H1 (cell line): ENCODE measurements at regions not wholly inside any gene's neighbourhood (a gene's known extent, or its start where the extent isn't known, plus 50 kb on each side); places are given as distances from the start of the nearest gene placed in this dataset.

Experiments
- CTCF ChIA-PET: fragments of 300-600 bp; sonication (Branson Sonifier 250); formaldehyde crosslinking; loops from one replicate; lab custom pipeline; 2021; ENCODE audit not compliant: partially characterized antibody; lab: Charles Lee
- POLR2A ChIA-PET: fragments of 300-600 bp; sonication (Branson Sonifier 250); formaldehyde crosslinking; loops from one replicate; lab custom pipeline; 2021; ENCODE audit warnings: inconsistent platforms; ENCODE audit not compliant: partially characterized antibody; lab: Charles Lee
- DNase-seq, 2 experiments: peaks; one replicate each; pipeline versions ENCODE4 v3.0.0 to v3.0.0-alpha.2; 2010 to 2022; ENCODE audit warnings: low spot score in 2 of 2, low read depth in 1 of 2, mixed read lengths in 1 of 2
- FAIRE-seq: peaks from 2 replicates; lab custom pipeline; 2011; peaks lifted over from hg19 to GRCh38; lab: Jason Lieb, UNC
- H2AFZ ChIP-seq: 2 replicates; pipeline ENCODE4 v1.8.1; 2012; ENCODE audit warnings: low read length, inconsistent platforms
- H2AK5ac ChIP-seq: 2 replicates; pipeline ENCODE4 v1.6.1; 2013; ENCODE audit warnings: low read depth, low read length
- H2BK120ac ChIP-seq: replicated peaks from 2 replicates; pipeline ENCODE3; 2013; ENCODE audit warnings: low read depth, low read length, inconsistent platforms
- H2BK12ac ChIP-seq: 2 replicates; pipeline ENCODE4 v1.6.1; 2013; ENCODE audit warnings: low read depth, low read length
- H2BK15ac ChIP-seq: 2 replicates; pipeline ENCODE4 v1.6.1; 2013; ENCODE audit warnings: low read length
- H2BK20ac ChIP-seq: 2 replicates; pipeline ENCODE4 v1.6.1; 2013; ENCODE audit warnings: low read length
- H2BK5ac ChIP-seq: 2 replicates; pipeline ENCODE4 v1.6.1; 2013; ENCODE audit warnings: low read depth, low read length
- H3K14ac ChIP-seq: 2 replicates; pipeline ENCODE4 v1.6.1; 2013; ENCODE audit warnings: inconsistent platforms; ENCODE audit not compliant: insufficient read length
- H3K18ac ChIP-seq: 2 replicates; pipeline ENCODE4 v1.6.1; 2013; ENCODE audit warnings: low read length; ENCODE audit errors: extremely low read depth
- H3K23ac ChIP-seq: 2 replicates; pipeline ENCODE4 v1.6.1; 2013; ENCODE audit warnings: inconsistent platforms; ENCODE audit not compliant: insufficient read length
- H3K23me2 ChIP-seq: 2 replicates; pipeline ENCODE4 v1.6.1; 2013; ENCODE audit warnings: low read depth, low read length
- H3K27ac ChIP-seq: 2 replicates; pipeline ENCODE4 v1.6.1; 2011; ENCODE audit warnings: low read depth, low read length, inconsistent platforms
- H3K27me3 ChIP-seq, 4 experiments: replicated peaks in 1 of 4; 1 replicate in 1 of 4; 2 replicates in 3 of 4; pipeline versions ENCODE4 v1.6.1 to v1.8.1; 2011 to 2013; ENCODE audit warnings: low read length in 3 of 4, mild to moderate bottlenecking in 3 of 4, inconsistent platforms in 2 of 4, mixed read lengths in 2 of 4, moderate library complexity in 1 of 4; ENCODE audit not compliant: control insufficient read depth in 3 of 4, insufficient read depth in 3 of 4; ENCODE audit errors: extremely low read depth in 1 of 4
- H3K36me3 ChIP-seq, 4 experiments: 2 replicates each; pipeline versions ENCODE4 v1.6.1 to v1.8.1; 2011 to 2013; ENCODE audit warnings: mild to moderate bottlenecking in 4 of 4, low read length in 3 of 4, moderate library complexity in 2 of 4, control low read depth in 1 of 4, inconsistent platforms in 1 of 4; ENCODE audit not compliant: insufficient read depth in 4 of 4, control insufficient read depth in 2 of 4
- H3K4ac ChIP-seq: replicated peaks from 2 replicates; pipeline ENCODE3; 2013; ENCODE audit warnings: low read length, low read depth, mixed read lengths, inconsistent platforms; ENCODE audit not compliant: insufficient read length
- H3K4me1 ChIP-seq, 4 experiments: replicated peaks in 1 of 4; 1 replicate in 1 of 4; 2 replicates in 3 of 4; pipeline versions ENCODE4 v1.6.1 to v1.8.1; 2011 to 2013; ENCODE audit warnings: low read length in 3 of 4, inconsistent platforms in 2 of 4, mixed read lengths in 1 of 4; ENCODE audit not compliant: insufficient read depth in 4 of 4, control insufficient read depth in 3 of 4
- H3K4me2 ChIP-seq, 2 experiments: 2 replicates each; pipeline versions ENCODE4 v1.6.1 to v1.8.1; 2011 to 2013; ENCODE audit warnings: low read depth in 2 of 2, low read length in 2 of 2, control low read depth in 1 of 2, inconsistent platforms in 1 of 2, mild to moderate bottlenecking in 1 of 2; ENCODE audit not compliant: insufficient read depth in 1 of 2
- H3K4me3 ChIP-seq, 4 experiments: fragments of 200-600, 300-600 bp in 1 of 4; sonication (generic), shearing (Covaris generic), sonication (Bioruptor Twin) in 1 of 4; 2 replicates each; pipeline versions ENCODE4 v1.5.1 to v1.8.1; 2011 to 2016; ENCODE audit warnings: low read length in 4 of 4, low read depth in 3 of 4, control low read depth in 2 of 4, inconsistent platforms in 2 of 4, mild to moderate bottlenecking in 2 of 4, mixed read lengths in 1 of 4, moderate library complexity in 1 of 4; ENCODE audit not compliant: insufficient read depth in 2 of 4; ENCODE audit errors: extremely low read depth in 1 of 4
- H3K56ac ChIP-seq: replicated peaks from 2 replicates; pipeline ENCODE3; 2013; ENCODE audit warnings: low read depth, mild to moderate bottlenecking, mixed read lengths, low read length, inconsistent platforms; ENCODE audit not compliant: insufficient read length
- H3K79me1 ChIP-seq: 2 replicates; pipeline ENCODE4 v1.6.1; 2013; ENCODE audit warnings: low read depth, low read length, control low read depth
- H3K79me2 ChIP-seq, 2 experiments: 2 replicates each; pipeline versions ENCODE4 v1.6.1 to v1.8.1; 2012 to 2013; ENCODE audit warnings: low read length in 2 of 2, mild to moderate bottlenecking in 2 of 2, inconsistent platforms in 1 of 2; ENCODE audit not compliant: insufficient read depth in 2 of 2, control insufficient read depth in 1 of 2
- H3K9ac ChIP-seq, 4 experiments: replicated peaks in 1 of 4; 1 replicate in 1 of 4; 2 replicates in 3 of 4; pipeline versions ENCODE4 v1.6.1 to v1.8.1; 2011 to 2013; ENCODE audit warnings: low read depth in 3 of 4, low read length in 3 of 4, control low read depth in 2 of 4, mild to moderate bottlenecking in 2 of 4, moderate library complexity in 2 of 4, inconsistent platforms in 1 of 4; ENCODE audit errors: extremely low read depth in 1 of 4
- H3K9me3 ChIP-seq, 2 experiments: 2 replicates each; pipeline versions ENCODE4 v1.6.1 to v1.8.1; 2012 to 2013; ENCODE audit warnings: mild to moderate bottlenecking in 2 of 2, moderate library complexity in 2 of 2, control low read depth in 1 of 2, inconsistent platforms in 1 of 2, low read depth in 1 of 2, low read length in 1 of 2, mixed read lengths in 1 of 2; ENCODE audit not compliant: insufficient read depth in 2 of 2
- H4K20me1 ChIP-seq, 2 experiments: replicated peaks in 1 of 2; 2 replicates each; pipeline versions ENCODE3 to v1.8.1; 2011 to 2013; ENCODE audit warnings: inconsistent platforms in 2 of 2, low read length in 2 of 2, mild to moderate bottlenecking in 1 of 2; ENCODE audit not compliant: insufficient read depth in 2 of 2, control insufficient read depth in 1 of 2
- H4K5ac ChIP-seq: 2 replicates; pipeline ENCODE4 v1.6.1; 2013; ENCODE audit warnings: low read length, low read depth, mixed read lengths, inconsistent platforms; ENCODE audit not compliant: insufficient read length
- H4K8ac ChIP-seq: 2 replicates; pipeline ENCODE4 v1.8.0; 2013; ENCODE audit warnings: mild to moderate bottlenecking, moderate library complexity, low read length, inconsistent platforms; ENCODE audit not compliant: insufficient read depth; ENCODE audit errors: extremely low read depth
- H4K91ac ChIP-seq: replicated peaks from 2 replicates; pipeline ENCODE3; 2013; ENCODE audit warnings: low read length, mixed read lengths, inconsistent platforms; ENCODE audit not compliant: insufficient read length
- CTBP2 ChIP-seq: IDR thresholded peaks from 2 replicates; pipeline ENCODE4 v1.7.0; 2011; ENCODE audit warnings: borderline replicate concordance, mild to moderate bottlenecking, moderate library complexity, mixed read lengths, low read length; ENCODE audit not compliant: insufficient read depth, insufficient read length
- E2F6 ChIP-seq: IDR thresholded peaks from 2 replicates; pipeline ENCODE4 v1.6.1; 2012; ENCODE audit warnings: inconsistent platforms
- RBBP5 ChIP-seq: IDR thresholded peaks from 2 replicates; pipeline ENCODE4 v1.7.1; 2012; ENCODE audit warnings: low read depth, mild to moderate bottlenecking, inconsistent platforms, low read length, moderate library complexity, borderline replicate concordance
- SAP30 ChIP-seq: fragments of 300-600 bp; sonication (generic); IDR thresholded peaks from 2 replicates; pipeline ENCODE4 v1.7.1; 2012; ENCODE audit warnings: low read length, moderate library complexity, mild to moderate bottlenecking, inconsistent platforms; ENCODE audit not compliant: insufficient read depth, insufficient replicate concordance
- SP2 ChIP-seq: IDR thresholded peaks from 2 replicates; pipeline ENCODE4 v1.6.1; 2012; ENCODE audit warnings: mild to moderate bottlenecking, low read length, inconsistent platforms
- SRF ChIP-seq: IDR thresholded peaks from 2 replicates; pipeline ENCODE4 v1.6.1; 2011; ENCODE audit warnings: mild to moderate bottlenecking, low read depth, low read length, moderate library complexity
- TEAD4 ChIP-seq: IDR thresholded peaks from 2 replicates; pipeline ENCODE4 v1.6.1; 2012; ENCODE audit warnings: low read depth, low read length, inconsistent platforms, mixed read lengths
- WGBS, 2 experiments: shearing (Covaris generic) in 1 of 2; methylation state at CpG; one replicate each; pipeline versions ENCODE4 v1.1.6 to v1.1.7; 2013 to 2015; ENCODE audit warnings: low lambda C conversion rate in 2 of 2, mixed read lengths in 2 of 2, inconsistent platforms in 1 of 2, low coverage in 1 of 2, missing lambda C conversion rate in 1 of 2; ENCODE audit not compliant: insufficient replicate concordance in 2 of 2, insufficient coverage in 1 of 2, insufficient read length in 1 of 2; ENCODE audit errors: extremely low coverage in 1 of 2, missing lambda C conversion rate in 1 of 2; 5-methylcytosine and 5-hydroxymethylcytosine counted together

GRCh38 chr3:164791263-164791662 is 287.0 kb downstream of the SI start:
- Histone ChIP-seq H3K4me1 (no peaks in the 10 kb centered on the region), H4K91ac (no peak overlapping the region), H3K27ac (no peak overlapping the region), H3K79me1 (no peaks in the 10 kb centered on the region), H3K18ac (no peak overlapping the region), H3K4me2 (no peak overlapping the region), H3K23me2 (no peaks in the 10 kb centered on the region)
- no peak for FAIRE-seq
- TF ChIP-seq E2F6 (no peak), CTBP2 (no peak), SRF (no peak), RBBP5 (no peak), TEAD4 (no peak), SAP30 (no peak), SP2 (no peak)
- TF ChIP-seq, all 59 proteins: peak for 0
- WGBS, 2 experiments = 95% methylated on average over 4 of the region's 4 CpGs; no CpG with 5 or more reads in 1 of the 2 experiments
- ChIA-PET POLR2A (no interaction called here), CTCF (interaction anchor here (1.1 kb wide), 1 partner anchor 15 kb away, joined by 3 read pairs; no protein-coding TSS in a partner anchor)
- Histone ChIP-seq H3K4ac (no peak overlapping the region), H3K36me3 (no peaks in the 10 kb centered on the region), H4K5ac (no peak overlapping the region), H3K9ac (no peak overlapping the region), H2BK120ac (no peak overlapping the region), H2BK15ac (no peak overlapping the region), H3K23ac (no peak overlapping the region), H3K4me3 (no peak overlapping the region), H2AFZ (no peak overlapping the region), H4K8ac (no peak overlapping the region), H3K27me3 (no peaks in the 10 kb centered on the region), H3K56ac (no peak overlapping the region), H3K79me2 (no peaks in the 10 kb centered on the region), H3K9me3 (peaks cover 3 to 9% of the 10 kb centered on the region in 2 experiments; a peak in 2 of 4 replicates), H2AK5ac (no peak overlapping the region), H2BK5ac (no peak overlapping the region), H4K20me1 (no peaks in the 10 kb centered on the region), H3K14ac (no peak overlapping the region), H2BK20ac (no peak overlapping the region), H2BK12ac (no peak overlapping the region)
- DNase-seq = no peak
